Endothelial cell (in vitro differentiated cells): ENCODE measurements at regions not wholly inside any gene's neighbourhood (a gene's known extent, or its start where the extent isn't known, plus 50 kb on each side); places are given as distances from the start of the nearest gene placed in this dataset.
"Not testable (repeated sequence)": the region's sequence is repeated elsewhere in the genome, so short reads cannot be mapped to it uniquely, and the experiment has no call there.

Experiments
- DNase-seq: peaks from one replicate; pipeline ENCODE4 v3.0.0; 2021; ENCODE audit warnings: low spot score
- H3K27ac Mint-ChIP-seq: one replicate; pipeline ENCODE4 v1.8.0; 2021; ENCODE audit warnings: mixed read lengths, inconsistent platforms; ENCODE audit not compliant: unreplicated experiment
- H3K27me3 Mint-ChIP-seq: one replicate; pipeline ENCODE4 v1.8.0; 2021; ENCODE audit warnings: mild to moderate bottlenecking, moderate library complexity, mixed read lengths, inconsistent platforms; ENCODE audit not compliant: unreplicated experiment
- H3K36me3 Mint-ChIP-seq: one replicate; pipeline ENCODE4 v1.8.0; 2021; ENCODE audit warnings: mild to moderate bottlenecking, low read depth, mixed read lengths, inconsistent platforms; ENCODE audit not compliant: unreplicated experiment
- H3K4me1 Mint-ChIP-seq: one replicate; pipeline ENCODE4 v1.8.0; 2021; ENCODE audit warnings: mild to moderate bottlenecking, mixed read lengths, inconsistent platforms; ENCODE audit not compliant: unreplicated experiment
- H3K4me3 Mint-ChIP-seq: one replicate; pipeline ENCODE4 v1.8.0; 2021; ENCODE audit warnings: mild to moderate bottlenecking, mixed read lengths, inconsistent platforms; ENCODE audit not compliant: unreplicated experiment
- H3K9me3 Mint-ChIP-seq: one replicate; pipeline ENCODE4 v1.8.0; 2021; ENCODE audit warnings: mixed read lengths, inconsistent platforms; ENCODE audit not compliant: unreplicated experiment
- CTCF ChIP-seq: fragments of 200-600 bp; sonication (generic); IDR thresholded peaks from one replicate; pipeline ENCODE4 v1.5.0; 2021; ENCODE audit warnings: antibody characterized with exemption; ENCODE audit not compliant: unreplicated experiment

GRCh38 chr2:216754812-216755211, 59.5 kb upstream of the IGFBP5 start:
- no peak for DNase-seq
- no peak overlapping the region for H3K4me3 Mint-ChIP-seq
- no peaks in the 10 kb centered on the region for H3K36me3 Mint-ChIP-seq
- no peak overlapping the region for H3K27ac Mint-ChIP-seq
- TF ChIP-seq CTCF, result no peak
- peaks cover 9% of the 10 kb centered on the region for H3K27me3 Mint-ChIP-seq
- H3K4me1 Mint-ChIP-seq, result peaks cover 8% of the 10 kb centered on the region
- H3K9me3 Mint-ChIP-seq, result no peaks in the 10 kb centered on the region

GRCh38 chr2:216754336-216754735, 59.0 kb upstream of the IGFBP5 start:
- Mint-ChIP-seq H3K27ac (no peak overlapping the region), H3K36me3 (no peaks in the 10 kb centered on the region), H3K9me3 (no peaks in the 10 kb centered on the region), H3K4me3 (no peak overlapping the region), H3K27me3 (peaks cover 9% of the 10 kb centered on the region), H3K4me1 (peaks cover 8% of the 10 kb centered on the region)
- no peak for DNase-seq
- no peak for TF ChIP-seq CTCF

GRCh38 chr2:216752855-216753505, 57.6 kb upstream of the IGFBP5 start:
- Mint-ChIP-seq H3K4me1 (peaks cover 8% of the 10 kb centered on the region), H3K27me3 (peaks cover 9% of the 10 kb centered on the region), H3K9me3 (no peaks in the 10 kb centered on the region), H3K4me3 (no peak overlapping the region), H3K36me3 (no peaks in the 10 kb centered on the region), H3K27ac (no peak overlapping the region)
- DNase-seq, result no peak
- TF ChIP-seq CTCF, result no peak

- not testable (repeated sequence) for H3K27ac Mint-ChIP-seq, H3K4me3 Mint-ChIP-seq, DNase-seq, H3K4me1 Mint-ChIP-seq, H3K27me3 Mint-ChIP-seq, H3K9me3 Mint-ChIP-seq, H3K36me3 Mint-ChIP-seq
Observed at GRCh38 chr2:216750750-216751149, 55.4 kb upstream of the IGFBP5 start.

GRCh38 chr2:216746268-216746667, 50.9 kb upstream of the IGFBP5 start:
- not testable (repeated sequence) for H3K36me3 Mint-ChIP-seq, H3K27me3 Mint-ChIP-seq, H3K4me3 Mint-ChIP-seq, H3K27ac Mint-ChIP-seq, H3K9me3 Mint-ChIP-seq, DNase-seq, H3K4me1 Mint-ChIP-seq

GRCh38 chr2:216745453-216745852, 50.1 kb upstream of the IGFBP5 start:
- H3K36me3 Mint-ChIP-seq, result no peaks in the 10 kb centered on the region
- H3K9me3 Mint-ChIP-seq, result no peaks in the 10 kb centered on the region
- H3K27me3 Mint-ChIP-seq, result peaks cover 4% of the 10 kb centered on the region
- peaks cover 7% of the 10 kb centered on the region for H3K4me1 Mint-ChIP-seq
- no peak overlapping the region for H3K27ac Mint-ChIP-seq
- no peak overlapping the region for H3K4me3 Mint-ChIP-seq
- no peak for DNase-seq
- no peak for TF ChIP-seq CTCF
